GM21515 (cell line): ENCODE measurements at regions not wholly inside any gene's neighbourhood (a gene's known extent, or its start where the extent isn't known, plus 50 kb on each side); places are given as distances from the start of the nearest gene placed in this dataset.
"Not testable (repeated sequence)": the region's sequence is repeated elsewhere in the genome, so short reads cannot be mapped to it uniquely, and the experiment has no call there.

Experiments
- ATAC-seq: cut with Tn5 transposase; IDR thresholded peaks from one replicate; pipeline ENCODE4 v1.9.1; 2021; ENCODE audit not compliant: unreplicated experiment

DNA sequence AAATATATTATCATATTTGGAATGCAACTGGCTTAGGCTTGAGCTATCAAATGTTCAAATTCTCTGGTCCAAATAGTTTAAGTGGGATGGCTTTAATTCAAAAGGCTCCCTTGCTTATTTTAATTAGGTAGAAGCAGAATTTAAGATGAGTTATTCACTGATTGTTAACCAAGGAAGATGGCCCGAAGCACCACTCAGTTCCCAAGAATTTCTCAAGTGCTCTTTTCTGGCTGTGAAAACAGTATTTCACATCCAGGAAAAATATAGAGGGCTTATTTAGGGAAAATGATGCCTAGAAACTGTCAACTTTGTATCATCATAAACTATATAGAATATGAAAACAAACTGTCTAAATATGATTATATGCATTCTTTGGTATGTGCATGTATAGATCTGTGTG is 246.5 kb upstream of the SFRP2 start:
- no peak for ATAC-seq

DNA sequence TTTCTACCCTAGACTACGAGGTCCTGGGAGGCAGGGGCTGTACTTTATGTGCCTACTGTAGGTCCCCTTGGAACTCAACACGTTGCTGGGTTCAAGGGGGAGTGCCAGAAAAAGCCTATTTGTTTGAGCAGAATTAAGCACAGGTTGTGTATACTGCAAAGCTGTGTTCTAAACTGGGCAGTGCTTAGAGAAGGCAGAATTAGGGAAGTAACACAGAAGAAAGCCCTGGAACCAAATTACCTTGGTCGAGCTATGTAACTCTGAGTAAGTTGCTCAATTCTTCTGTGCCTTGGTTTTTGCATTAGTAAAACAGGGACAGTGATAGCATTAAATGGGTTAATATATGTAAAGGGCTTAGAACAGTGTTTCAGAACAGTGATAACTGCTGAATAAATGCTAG is 245.0 kb upstream of the SFRP2 start:
- ATAC-seq: no peak

DNA sequence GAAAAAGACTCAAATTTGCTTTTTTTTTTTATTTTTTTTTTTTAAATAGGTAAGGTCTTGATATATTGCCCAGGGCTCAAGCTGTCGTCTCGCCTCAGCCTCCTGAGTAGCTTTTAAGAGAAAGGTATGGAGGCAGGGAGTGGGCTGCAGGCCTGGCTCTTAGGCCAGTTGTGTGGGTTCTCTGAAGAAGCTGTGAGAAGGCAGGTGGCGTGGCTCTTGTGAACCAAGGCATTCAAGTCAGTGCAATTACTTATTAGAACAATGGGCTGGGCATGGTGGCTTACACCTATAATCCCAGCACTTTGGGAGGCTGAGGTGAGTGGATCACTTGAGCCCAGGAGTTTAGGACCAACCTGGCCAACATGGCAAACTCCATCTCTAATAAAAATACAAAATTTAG is 244.0 kb upstream of the SFRP2 start:
- ATAC-seq: no peak

DNA sequence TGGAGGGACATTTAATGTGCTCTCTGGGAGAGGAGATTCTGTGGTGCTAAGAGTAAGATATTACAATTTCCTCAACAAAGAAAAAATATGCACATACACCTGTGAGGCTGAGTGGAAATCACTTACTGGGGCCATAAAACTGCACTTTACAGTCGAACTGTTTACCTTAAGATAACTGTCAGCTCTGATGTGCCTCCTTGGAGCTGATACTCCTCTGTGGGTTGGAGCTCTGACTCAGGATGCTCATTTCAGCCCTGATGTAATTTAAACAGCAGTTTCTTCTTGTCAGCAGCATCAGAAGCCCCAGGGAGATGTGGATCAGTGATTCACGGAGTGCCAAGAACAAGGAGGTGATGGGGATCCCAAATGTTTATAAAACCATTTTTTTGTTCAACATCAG is 241.9 kb upstream of the SFRP2 start:
- no peak for ATAC-seq

- ATAC-seq: no peak
Measured at GRCh38 chr4:154030152-154030551, 241.3 kb upstream of the SFRP2 start.

GRCh38 chr4:154029171-154029570 is 240.3 kb upstream of the SFRP2 start:
- no peak for ATAC-seq

GRCh38 chr4:154025110-154025509 is 236.2 kb upstream of the SFRP2 start:
- no peak for ATAC-seq

- ATAC-seq: no peak
Measured at GRCh38 chr4:154024097-154024694, 235.3 kb upstream of the SFRP2 start.

- not testable (repeated sequence) for ATAC-seq
Measured at GRCh38 chr4:154023671-154024070, 234.8 kb upstream of the SFRP2 start.

GRCh38 chr4:154019811-154020210 is 230.9 kb upstream of the SFRP2 start:
- no peak for ATAC-seq

DNA sequence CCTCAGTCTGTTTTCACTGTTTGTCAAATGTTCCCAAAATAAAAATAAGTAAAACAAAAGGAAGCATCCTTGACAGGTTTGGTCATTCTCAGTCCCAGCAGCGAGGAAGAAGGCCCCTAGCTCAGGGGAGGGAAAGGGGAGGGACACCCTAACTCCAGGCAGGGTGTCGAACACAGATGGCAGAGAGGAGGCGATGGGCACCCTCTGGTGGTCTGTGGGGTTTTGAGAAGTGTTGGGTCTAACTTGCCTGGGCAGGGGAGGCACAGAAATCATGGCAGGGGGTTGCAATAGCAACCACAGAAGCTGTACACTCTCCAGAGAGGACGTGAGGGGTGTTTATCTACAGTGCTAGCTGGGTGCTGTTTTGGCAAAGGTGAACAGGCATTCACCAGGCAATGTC is 229.8 kb upstream of the SFRP2 start:
- no peak for ATAC-seq

- no peak for ATAC-seq
Measured at GRCh38 chr4:154015578-154015977, 226.7 kb upstream of the SFRP2 start.

DNA sequence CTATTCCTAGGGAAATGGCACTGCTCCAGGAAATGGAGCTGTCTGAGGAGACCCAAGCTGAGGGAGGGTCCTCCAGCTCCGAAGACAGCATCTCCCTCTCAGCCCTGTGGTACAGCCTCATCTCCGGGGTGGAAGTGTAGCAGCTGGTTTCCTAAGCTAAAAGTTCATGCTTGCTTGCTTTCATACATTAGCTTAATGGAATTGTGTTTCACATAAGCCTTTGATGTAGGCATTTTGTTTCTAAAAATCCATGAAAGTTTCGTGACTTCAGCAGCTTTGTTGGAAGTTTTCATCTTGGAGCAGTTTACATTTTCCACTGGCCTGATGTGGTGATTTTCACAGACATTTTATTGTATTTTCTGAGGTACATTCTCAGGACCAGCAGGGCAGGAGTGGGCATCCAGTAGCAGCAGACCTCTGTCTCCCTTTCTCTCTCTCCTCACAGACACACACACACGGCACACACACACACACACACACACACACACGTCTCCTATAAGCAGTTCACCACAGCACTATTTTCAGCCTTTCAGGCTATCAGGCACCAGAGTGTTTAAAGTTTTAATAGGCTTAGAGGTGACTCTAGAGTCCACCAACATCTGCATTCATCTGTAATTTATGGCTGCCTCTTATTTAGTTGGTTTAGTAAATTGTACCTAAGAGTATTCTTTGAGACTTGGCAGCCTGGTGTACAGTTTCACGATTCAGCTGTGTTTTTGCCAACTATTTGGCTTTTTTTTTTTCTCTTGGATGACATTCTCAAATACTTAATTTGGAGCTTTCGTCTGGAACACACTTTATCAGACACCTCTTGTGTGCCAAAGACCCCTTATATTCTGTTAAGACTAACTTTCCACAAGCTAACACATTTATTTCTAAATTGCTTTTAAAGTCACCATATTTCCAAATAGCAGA is 225.8 kb upstream of the SFRP2 start:
- ATAC-seq: no peak

GRCh38 chr4:154013576-154013975 is 224.7 kb upstream of the SFRP2 start:
- ATAC-seq: no peak

DNA sequence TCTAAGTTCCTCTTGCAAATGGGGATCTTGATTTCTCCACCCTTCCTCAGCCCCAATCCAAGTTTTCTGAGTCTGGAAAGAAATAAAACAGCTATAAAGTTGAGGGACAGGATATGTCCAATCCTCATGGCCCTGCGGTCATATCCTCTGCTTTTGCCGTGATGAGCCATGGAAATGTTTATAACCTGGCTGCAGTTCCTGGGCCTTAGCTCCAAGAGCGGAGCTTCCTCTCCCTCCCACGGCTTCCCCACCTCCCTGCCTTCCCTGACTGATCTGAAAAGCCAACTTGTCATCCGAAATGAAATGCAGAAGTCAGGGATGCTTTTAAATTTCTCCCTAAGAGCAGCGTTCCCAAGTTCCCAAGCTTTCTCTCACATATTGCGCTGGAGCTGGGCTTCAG is 221.5 kb upstream of the SFRP2 start:
- ATAC-seq: no peak

GRCh38 chr4:154009788-154010187 is 220.9 kb upstream of the SFRP2 start:
- ATAC-seq: no peak

GRCh38 chr4:154009191-154009590 is 220.3 kb upstream of the SFRP2 start:
- ATAC-seq: no peak

DNA sequence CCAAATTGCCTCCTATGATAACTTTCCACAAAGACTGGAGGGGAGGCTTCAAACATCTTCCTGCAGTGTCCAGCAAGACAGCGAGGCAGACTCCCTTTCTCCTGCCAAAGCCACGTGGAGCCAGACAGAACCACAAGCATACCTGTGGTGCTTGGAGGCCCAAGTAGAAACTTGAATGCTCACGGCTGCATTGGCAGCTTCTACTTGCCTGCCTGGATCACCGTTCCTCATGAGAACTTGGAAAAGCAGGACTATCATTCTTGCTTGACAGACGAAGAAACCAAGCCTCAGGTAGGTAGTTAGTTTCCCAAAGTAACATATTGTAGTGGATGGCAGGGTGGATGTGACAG is 216.3 kb upstream of the SFRP2 start:
- ATAC-seq: no peak

DNA sequence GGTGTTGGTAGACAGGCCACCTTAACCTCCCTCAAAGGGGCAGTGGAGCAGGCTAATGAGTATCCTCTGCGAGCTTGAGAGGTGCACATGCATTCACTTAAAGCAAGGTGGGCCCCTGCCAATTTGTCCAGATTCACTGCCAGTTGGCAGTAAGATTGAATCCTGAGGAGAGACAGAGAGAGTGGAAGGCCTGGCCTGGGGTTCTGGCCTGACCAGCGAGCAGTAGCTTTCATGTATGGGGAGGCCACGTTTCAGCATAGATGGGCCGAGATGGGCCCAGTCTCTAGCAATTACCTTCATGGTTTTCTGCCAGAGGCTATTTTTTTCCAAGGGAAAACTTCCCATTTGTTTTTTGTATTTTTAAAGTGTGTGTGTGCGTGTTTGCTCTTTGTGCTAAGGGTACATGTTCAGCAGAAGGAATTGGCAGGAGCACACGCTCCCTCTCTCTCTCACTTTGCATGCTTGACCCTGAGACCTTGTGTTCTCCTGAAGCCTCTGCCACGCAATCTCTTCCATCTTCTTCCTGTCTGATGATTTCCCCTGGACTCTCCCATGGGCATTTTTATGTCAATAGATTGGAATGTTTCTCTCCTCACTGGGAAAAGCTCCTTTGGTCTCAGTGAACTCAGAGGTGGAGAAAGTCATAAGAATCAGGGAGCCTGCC is 215.8 kb upstream of the SFRP2 start:
- ATAC-seq: no peak

DNA sequence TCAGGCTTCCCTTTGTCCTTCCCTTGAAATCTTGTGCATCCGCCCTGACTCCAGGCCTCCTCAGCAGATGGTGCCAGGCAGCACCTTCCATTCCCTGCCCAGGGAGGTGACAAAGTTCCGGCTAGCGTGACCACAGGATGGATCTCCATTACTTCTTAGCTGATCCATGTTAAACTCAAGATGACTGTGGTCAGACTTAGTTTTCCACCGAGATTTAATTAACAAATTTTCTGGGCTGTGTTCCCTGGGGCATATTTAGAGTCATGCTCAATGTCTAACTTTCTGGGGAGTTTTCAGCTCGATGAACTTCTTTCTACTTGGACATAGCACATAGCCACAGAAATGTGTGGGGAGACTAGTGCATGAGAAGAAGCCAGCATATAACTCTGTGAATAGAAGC is 215.1 kb upstream of the SFRP2 start:
- no peak for ATAC-seq

DNA sequence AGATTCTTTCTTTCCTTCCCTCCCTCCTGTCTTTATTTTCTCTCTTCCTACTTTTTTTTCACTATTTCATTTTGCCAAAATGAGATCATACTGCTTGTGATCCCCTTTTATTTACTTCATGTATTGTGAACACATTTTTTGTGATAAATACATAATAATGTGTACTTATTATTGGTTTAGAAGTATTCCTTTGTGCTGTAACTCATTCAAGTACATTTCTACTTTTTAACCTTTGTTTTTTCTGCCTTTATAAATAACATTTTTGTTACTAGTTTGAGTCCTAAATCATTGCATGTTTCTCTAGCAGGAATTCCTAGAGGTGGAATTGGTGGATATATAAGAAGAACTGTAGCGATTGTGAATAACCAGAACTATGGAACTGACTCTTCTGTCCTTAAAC is 214.5 kb upstream of the SFRP2 start:
- ATAC-seq: no peak

DNA sequence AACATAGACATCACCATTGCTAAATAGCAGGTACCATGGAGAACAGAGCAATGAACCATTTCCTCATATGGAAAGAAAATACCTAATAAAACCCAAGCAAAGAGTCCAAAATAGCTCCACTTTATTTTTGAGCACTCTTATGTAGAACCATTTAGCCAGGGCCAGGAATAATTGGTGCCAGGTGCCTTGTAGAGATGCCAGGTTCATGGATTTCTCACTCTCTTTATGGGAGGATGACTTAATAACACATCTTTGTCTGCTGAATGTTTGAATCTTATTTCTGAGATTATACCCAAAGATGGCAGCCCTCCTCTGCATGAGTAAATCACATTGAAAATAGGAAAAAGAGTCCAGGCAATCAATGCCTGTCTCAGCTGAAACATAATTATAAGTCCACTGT is 212.3 kb upstream of the SFRP2 start:
- no peak for ATAC-seq
